Nephron progenitor cell (in vitro differentiated cells): ENCODE measurements at regions not wholly inside any gene's neighbourhood (a gene's known extent, or its start where the extent isn't known, plus 50 kb on each side); places are given as distances from the start of the nearest gene placed in this dataset.

ENCODE experiments used
- DNase-seq: peaks from one replicate; pipeline ENCODE4 v3.0.0; 2021
- H3K27ac Mint-ChIP-seq: 2 replicates; pipeline ENCODE4 v1.8.0; 2021; ENCODE audit warnings: mild to moderate bottlenecking, moderate library complexity, mixed read lengths
- H3K27me3 Mint-ChIP-seq: 2 replicates; pipeline ENCODE4 v1.8.0; 2021; ENCODE audit warnings: mild to moderate bottlenecking, low read depth, mixed read lengths; ENCODE audit not compliant: poor library complexity
- H3K36me3 Mint-ChIP-seq: 2 replicates; pipeline ENCODE4 v1.8.0; 2021; ENCODE audit warnings: low read depth, mixed read lengths
- H3K4me1 Mint-ChIP-seq: 2 replicates; pipeline ENCODE4 v1.8.0; 2021; ENCODE audit warnings: mixed read lengths
- H3K4me3 Mint-ChIP-seq: 2 replicates; pipeline ENCODE4 v1.8.0; 2021; ENCODE audit warnings: mild to moderate bottlenecking, moderate library complexity, mixed read lengths
- H3K9me3 Mint-ChIP-seq: 2 replicates; pipeline ENCODE4 v1.8.0; 2021; ENCODE audit warnings: mild to moderate bottlenecking, moderate library complexity, mixed read lengths
- CTCF ChIP-seq: fragments of 200-600 bp; sonication (generic); IDR thresholded peaks from 2 replicates; pipeline ENCODE4 v1.5.0; 2021; ENCODE audit warnings: antibody characterized with exemption

GRCh38 chr10:44510379-44511115 lies 125.7 kb upstream of the CXCL12 start:
- Mint-ChIP-seq H3K4me1 (peaks cover 29% of the 10 kb centered on the region), H3K36me3 (no peaks in the 10 kb centered on the region), H3K27ac (no peak overlapping the region), H3K9me3 (no peaks in the 10 kb centered on the region), H3K27me3 (peaks cover 16% of the 10 kb centered on the region), H3K4me3 (no peak overlapping the region)
- no peak for DNase-seq
- no peak for TF ChIP-seq CTCF

DNA sequence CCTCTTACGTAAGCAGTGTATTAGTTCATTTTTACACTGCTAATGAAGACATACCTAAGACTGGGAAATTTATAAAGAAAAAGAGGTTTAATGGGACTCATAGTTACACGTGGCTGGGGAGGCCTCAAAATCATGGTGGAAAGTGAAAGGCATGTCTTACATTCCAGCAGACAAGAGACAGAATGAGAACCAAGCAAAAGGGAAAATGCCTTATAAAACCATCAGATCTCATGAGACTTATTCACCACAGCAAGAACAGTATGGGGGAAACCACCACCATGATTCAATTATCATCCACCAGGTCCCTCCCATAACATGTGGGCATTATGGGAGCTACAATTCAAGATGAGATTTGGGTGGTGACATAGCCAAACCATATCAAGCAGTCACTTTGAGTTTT lies 126.3 kb upstream of the CXCL12 start:
- H3K9me3 Mint-ChIP-seq = no peaks in the 10 kb centered on the region
- no peak overlapping the region for H3K27ac Mint-ChIP-seq

DNA sequence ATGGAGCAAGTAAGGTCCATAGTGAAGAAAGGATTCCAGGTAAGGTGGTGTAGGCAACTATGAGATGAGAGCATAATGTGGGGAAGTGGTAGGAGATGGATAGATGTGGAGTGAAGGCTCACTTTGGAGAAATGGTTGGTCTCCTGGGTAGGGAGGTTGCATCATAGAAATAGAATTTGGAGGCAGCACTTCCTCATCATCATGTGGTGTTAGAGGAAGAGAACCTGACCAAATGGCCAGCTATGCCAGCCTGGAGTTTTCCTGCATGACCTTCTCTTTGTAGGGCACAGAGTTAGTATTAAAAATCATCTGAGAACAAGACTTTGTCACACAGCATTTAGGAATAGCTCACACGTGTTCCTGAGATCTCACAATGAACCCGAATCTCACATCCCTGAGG lies 126.7 kb upstream of the CXCL12 start:
- Mint-ChIP-seq H3K9me3 (no peaks in the 10 kb centered on the region), H3K27ac (no peak overlapping the region), H3K27me3 (peaks cover 14% of the 10 kb centered on the region), H3K4me3 (no peak overlapping the region), H3K36me3 (no peaks in the 10 kb centered on the region), H3K4me1 (peaks cover 36% of the 10 kb centered on the region)
- TF ChIP-seq CTCF = no peak
- DNase-seq = no peak

More for the DNA sequence above, 126.3 kb upstream of the CXCL12 start:
- TF ChIP-seq CTCF = no peak
- peaks cover 35% of the 10 kb centered on the region for H3K4me1 Mint-ChIP-seq
- no peak overlapping the region for H3K4me3 Mint-ChIP-seq
- no peak for DNase-seq
- H3K27me3 Mint-ChIP-seq = peaks cover 14% of the 10 kb centered on the region
- H3K36me3 Mint-ChIP-seq = no peaks in the 10 kb centered on the region

- H3K4me3 Mint-ChIP-seq = no peak overlapping the region
- no peaks in the 10 kb centered on the region for H3K9me3 Mint-ChIP-seq
- H3K27me3 Mint-ChIP-seq = peaks cover 11% of the 10 kb centered on the region
- H3K36me3 Mint-ChIP-seq = no peaks in the 10 kb centered on the region
- H3K4me1 Mint-ChIP-seq = peaks cover 38% of the 10 kb centered on the region
- no peak for TF ChIP-seq CTCF
- DNase-seq = no peak
- H3K27ac Mint-ChIP-seq = no peak overlapping the region
Measured at GRCh38 chr10:44512431-44513022, 127.6 kb upstream of the CXCL12 start.

- TF ChIP-seq CTCF = no peak
- no peak for DNase-seq
- no peak overlapping the region for H3K27ac Mint-ChIP-seq
- no peaks in the 10 kb centered on the region for H3K36me3 Mint-ChIP-seq
- H3K9me3 Mint-ChIP-seq = no peaks in the 10 kb centered on the region
- H3K4me1 Mint-ChIP-seq = peaks cover 33% of the 10 kb centered on the region
- peaks cover 9% of the 10 kb centered on the region for H3K27me3 Mint-ChIP-seq
- H3K4me3 Mint-ChIP-seq = no peak overlapping the region
Measured at GRCh38 chr10:44513591-44513990, 128.7 kb upstream of the CXCL12 start.

DNA sequence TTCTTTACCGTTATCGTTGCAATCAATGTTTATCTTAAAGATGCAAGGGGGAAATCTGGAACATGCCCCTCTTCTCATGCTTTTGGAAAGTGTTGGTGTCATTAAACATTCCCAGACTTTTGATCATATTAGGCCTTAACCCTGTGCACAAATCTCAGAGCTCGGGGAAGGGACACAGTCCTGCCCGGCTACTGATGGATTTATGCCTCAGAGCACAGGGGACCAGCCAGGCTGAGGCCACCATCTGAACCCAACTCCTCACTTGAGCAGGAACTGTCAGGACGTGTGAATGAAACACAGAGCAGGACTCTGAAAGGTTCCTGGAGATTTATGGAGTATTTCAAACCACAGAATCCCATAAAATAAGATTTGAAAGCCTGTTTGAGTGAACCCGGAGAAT lies 132.0 kb upstream of the CXCL12 start:
- Mint-ChIP-seq H3K36me3 (no peaks in the 10 kb centered on the region), H3K9me3 (peaks cover 7% of the 10 kb centered on the region), H3K27me3 (peaks cover 16% of the 10 kb centered on the region), H3K4me1 (peaks cover 36% of the 10 kb centered on the region), H3K4me3 (no peak overlapping the region), H3K27ac (peak overlapping the region; percentile 33)
- DNase-seq = no peak
- TF ChIP-seq CTCF = no peak
